NCI-H2171 treated with DMSO at 0.1 percent for 48 hours (cell line): ENCODE measurements at regions not wholly inside any gene's neighbourhood (a gene's known extent, or its start where the extent isn't known, plus 50 kb on each side); places are given as distances from the start of the nearest gene placed in this dataset.
"Not testable (repeated sequence)": the region's sequence is repeated elsewhere in the genome, so short reads cannot be mapped to it uniquely, and the experiment has no call there.

Source experiments
- DNase-seq: peaks from one replicate; lab custom pipeline; 2025; lab: John Stamatoyannopoulos, UW

DNA sequence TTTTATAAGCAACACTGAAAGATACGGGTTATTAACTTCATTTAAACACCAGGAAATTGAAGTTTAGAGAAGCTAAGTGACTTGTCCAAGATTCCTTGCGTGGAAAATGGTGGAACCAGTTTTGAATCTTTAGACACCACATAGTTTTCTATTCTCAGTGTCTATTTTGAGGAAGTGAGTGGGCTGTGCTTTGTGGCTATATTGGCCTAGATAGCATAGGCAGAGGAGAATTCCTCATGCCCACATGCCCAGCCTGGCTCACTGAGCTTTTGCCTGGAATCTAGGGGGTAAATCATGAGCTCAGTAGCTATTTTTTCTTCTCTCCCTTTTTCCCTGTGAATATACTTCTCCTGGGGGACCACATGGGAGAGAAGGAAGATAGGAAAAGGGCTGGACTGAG lies 431.3 kb downstream of the HS3ST3B1 start:
- no peak for DNase-seq

- no peak for DNase-seq
These were observed 430.7 kb downstream of the HS3ST3B1 start for GRCh38 chr17:14731591-14731990.

DNA sequence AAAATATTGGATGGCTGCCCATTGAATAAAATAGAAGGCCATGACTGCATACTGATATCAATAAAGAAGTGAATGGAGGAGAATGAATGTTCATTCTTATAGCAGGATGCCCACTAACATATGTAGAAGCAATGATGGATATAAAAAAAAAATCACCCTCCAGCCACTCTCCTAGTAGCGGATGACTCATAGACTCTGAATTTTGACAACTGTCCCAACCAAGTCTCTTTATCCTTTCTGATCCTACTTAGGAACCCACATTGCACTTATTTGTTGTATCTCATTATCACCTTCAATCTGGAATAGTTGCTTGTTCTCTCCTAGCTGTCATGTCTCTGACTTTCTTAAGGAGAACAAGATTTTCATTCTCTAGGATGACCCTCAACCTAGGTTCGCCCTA lies 429.9 kb downstream of the HS3ST3B1 start:
- DNase-seq: no peak

DNA sequence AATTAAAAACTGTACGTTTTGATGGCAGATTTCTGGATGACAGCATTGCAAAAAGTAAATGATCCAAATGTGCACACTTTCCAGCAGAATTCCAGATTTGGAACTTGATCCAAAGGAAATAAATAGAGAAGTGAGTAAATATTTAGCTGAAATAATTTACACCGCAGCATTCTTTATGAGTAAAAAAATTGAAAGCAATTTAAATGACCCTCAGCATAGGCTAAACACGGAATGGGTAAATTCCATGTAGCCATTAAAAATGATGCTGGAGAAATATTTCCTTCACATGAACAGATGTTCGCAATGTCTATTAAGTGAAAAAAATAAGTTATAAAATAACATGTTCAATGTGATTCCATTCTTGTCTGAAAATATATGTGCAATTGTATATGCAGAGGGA lies 424.8 kb downstream of the HS3ST3B1 start:
- DNase-seq: no peak

DNA sequence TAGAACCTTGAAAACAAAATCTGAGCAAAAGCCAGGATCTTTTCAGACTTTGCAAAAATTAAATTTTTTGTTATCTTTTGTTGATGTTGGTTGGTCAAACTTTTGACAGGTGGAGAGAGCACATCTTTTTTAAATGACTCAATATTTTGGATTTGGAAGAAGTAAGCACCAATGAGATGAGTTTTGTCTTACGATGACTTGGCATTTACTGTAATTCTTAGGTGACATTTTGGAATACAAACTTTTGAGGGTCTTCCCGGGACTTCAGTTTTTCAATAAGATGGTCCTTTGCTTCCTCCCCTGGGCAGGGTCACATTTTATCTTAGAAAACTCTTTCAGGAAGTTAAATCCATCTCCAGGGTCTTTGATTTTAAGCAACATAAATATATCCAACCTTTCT lies 423.9 kb downstream of the HS3ST3B1 start:
- no peak for DNase-seq

GRCh38 chr17:14723349-14723748 lies 422.5 kb downstream of the HS3ST3B1 start:
- not testable (repeated sequence) for DNase-seq

GRCh38 chr17:14719942-14720341 lies 419.1 kb downstream of the HS3ST3B1 start:
- no peak for DNase-seq

GRCh38 chr17:14717859-14718258 lies 417.0 kb downstream of the HS3ST3B1 start:
- DNase-seq: no peak

GRCh38 chr17:14715561-14715960 lies 414.7 kb downstream of the HS3ST3B1 start:
- DNase-seq: no peak

GRCh38 chr17:14712611-14713021 lies 411.7 kb downstream of the HS3ST3B1 start:
- no peak for DNase-seq

DNA sequence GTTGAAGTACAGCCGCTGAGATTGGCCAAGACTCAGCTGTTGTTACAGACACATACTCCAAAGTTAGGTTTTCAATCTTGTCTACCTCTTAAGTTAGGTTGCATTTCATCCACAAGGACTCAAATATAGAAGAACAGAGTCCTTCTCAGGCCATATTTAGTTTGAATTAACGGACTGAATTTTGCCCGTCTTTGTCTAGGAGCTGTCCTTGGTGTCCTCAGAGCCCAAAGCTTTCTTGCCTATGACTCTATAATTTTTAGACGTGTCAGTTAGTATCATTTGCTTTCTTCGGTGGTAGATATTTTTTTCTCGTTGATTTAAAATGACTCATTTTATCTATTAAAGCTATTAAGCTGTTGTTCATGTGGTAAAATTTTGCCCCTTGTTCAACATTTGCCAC lies 403.2 kb downstream of the HS3ST3B1 start:
- DNase-seq: no peak

DNA sequence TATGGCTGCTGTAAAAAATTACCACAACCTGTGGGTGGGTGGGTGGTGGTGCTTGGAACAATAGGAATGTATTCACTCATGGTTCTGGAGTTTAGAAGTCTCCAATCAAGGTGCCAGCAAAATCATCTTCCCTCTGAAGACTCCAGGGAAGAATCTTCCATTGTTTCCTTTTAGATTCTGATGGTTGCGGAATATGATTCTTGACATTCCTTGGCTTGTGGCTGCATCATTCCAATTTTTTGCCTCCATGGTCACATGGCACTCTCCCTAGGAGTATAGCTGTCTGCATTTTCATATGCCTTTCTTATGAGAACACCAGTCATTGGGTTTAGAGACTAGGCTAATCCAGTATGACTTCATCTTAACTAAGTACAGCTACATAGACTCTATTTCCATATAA lies 401.0 kb downstream of the HS3ST3B1 start:
- no peak for DNase-seq

- no peak for DNase-seq
These were observed 398.8 kb downstream of the HS3ST3B1 start for GRCh38 chr17:14699574-14700185.

- no peak for DNase-seq
These were observed 392.5 kb downstream of the HS3ST3B1 start for GRCh38 chr17:14693382-14693781.

DNA sequence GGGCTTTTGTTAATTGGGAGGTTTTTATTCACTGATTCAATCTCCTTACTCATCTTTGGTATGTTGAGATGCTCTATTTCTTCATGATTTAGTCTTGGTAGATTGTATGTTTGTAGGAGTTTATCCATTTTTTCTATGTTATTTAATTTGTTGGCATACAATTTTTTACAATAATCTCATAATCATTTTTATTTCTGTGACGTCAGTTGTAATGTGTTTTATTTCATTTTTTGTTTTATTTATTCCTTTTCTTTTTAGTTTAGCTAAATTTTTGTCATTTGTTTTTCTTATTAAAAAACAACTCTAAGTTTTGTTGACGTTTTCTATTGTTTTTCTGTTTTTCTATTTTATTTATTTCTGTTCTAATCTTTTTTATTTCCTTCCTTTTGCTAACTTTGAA lies 389.8 kb downstream of the HS3ST3B1 start:
- DNase-seq: no peak

DNA sequence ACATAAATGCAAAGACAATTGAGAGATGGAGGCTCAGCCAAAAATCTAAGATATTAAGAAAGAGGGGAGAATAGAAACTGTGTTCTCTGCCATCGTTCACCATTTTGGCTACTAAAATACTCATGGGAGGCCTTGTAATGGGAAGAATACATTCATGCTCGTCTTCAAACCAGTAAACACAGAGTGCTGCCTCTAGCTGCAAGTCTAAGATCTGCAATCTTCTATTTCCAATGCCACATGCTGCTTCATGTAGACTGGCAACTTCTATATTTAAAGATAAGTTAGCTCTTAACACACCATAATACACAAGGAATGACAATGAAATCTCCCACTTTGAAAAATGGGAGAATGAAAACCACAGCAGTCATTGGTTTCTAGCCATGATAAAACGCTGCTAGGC lies 387.3 kb downstream of the HS3ST3B1 start:
- DNase-seq: no peak

- no peak for DNase-seq
These were observed 371.9 kb downstream of the HS3ST3B1 start for GRCh38 chr17:14672830-14673229.

- no peak for DNase-seq
These were observed 370.0 kb downstream of the HS3ST3B1 start for GRCh38 chr17:14670861-14671260.

DNA sequence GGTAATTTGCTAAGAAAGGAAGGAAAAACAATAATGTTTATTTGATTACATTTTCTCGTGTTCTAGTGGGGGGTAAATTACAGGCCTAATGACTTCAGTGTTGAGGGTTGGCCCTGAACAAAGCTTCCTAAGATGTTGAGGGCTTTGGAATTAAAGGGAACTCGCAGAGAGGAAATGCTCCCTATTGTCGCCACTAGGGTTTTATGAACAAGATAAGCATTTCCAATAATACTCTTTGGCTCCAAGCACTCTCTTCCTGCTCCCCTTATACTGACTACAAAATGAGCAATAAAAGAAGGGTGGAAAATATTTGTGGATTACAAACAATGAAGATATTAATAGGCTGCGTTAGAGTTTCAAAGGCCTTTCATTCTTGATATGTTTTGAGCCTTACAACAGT lies 363.6 kb downstream of the HS3ST3B1 start:
- no peak for DNase-seq

GRCh38 chr17:14641117-14641516 lies 340.2 kb downstream of the HS3ST3B1 start:
- DNase-seq: no peak

- no peak for DNase-seq
These were observed 336.4 kb downstream of the HS3ST3B1 start for GRCh38 chr17:14637260-14637659.

GRCh38 chr17:14630621-14631020 lies 329.7 kb downstream of the HS3ST3B1 start:
- DNase-seq: no peak

DNA sequence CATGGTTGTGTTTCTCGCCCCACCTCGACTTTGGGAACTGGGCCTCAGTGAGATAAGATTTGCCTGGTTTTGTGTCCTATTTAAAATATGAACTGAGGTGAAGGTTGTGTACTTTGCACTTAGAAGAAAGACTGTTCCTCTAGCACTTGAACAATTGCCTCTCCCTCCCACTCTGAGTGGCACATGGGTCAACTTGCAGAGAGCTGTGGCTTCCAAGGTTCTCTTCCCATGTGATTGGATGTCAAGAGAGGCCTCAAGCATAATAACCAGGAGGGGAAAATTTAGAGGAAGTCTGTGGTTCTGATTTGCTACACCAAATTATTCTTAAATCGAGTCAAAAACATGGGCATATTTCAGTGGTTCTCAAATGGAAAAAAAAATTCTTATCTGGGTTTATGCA lies 329.2 kb downstream of the HS3ST3B1 start:
- DNase-seq: no peak

- no peak for DNase-seq
These were observed 321.8 kb downstream of the HS3ST3B1 start for GRCh38 chr17:14622615-14623101.
